ENCODE measurements at regions not wholly inside any gene's neighbourhood (a gene's known extent, or its start where the extent isn't known, plus 50 kb on each side); places are given as distances from the start of the nearest gene placed in this dataset.

DNA sequence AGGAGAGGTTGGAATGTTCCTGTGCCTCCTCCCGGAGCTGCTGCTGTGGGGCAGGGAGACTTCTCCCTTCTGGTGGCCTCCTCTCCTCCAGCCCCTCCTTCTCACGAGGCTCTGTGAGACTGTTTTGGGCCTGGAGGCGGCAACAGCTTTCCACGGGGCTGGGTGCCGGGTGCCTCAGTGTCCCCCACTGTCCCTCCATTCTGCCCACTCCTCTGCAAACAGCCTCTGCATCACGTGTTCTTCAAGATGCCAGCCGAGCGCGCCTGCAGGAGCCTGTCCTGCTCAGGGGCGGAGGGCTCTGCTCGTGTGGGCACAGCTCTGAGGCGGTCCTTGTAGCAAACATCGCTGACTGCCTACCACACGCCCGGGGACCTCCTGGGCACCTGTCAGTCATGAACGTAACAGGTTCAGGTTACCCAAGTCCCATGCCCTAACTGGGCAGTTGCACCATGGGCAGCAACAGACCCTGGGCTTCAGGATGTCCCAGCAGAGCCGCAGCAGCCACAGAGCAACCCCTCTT, 70.8 kb downstream of the RRM2 start:
- no peak for ATAC-seq
- intact Hi-C loops (cut with DNase I) = no loop called here
- no peak for DNase-seq
- Histone ChIP-seq H3K4me3 (no peak overlapping the region), H3K27ac (no peak overlapping the region), H3K9me3 (peaks cover 0 to 7% (median 0%) of the 10 kb centered on the region in 12 donors), H3K36me3 (no peaks in the 10 kb centered on the region), H3K4me1 (no peaks in the 10 kb centered on the region), H3K27me3 (no peaks in the 10 kb centered on the region)
- TF ChIP-seq, protein P1, sequence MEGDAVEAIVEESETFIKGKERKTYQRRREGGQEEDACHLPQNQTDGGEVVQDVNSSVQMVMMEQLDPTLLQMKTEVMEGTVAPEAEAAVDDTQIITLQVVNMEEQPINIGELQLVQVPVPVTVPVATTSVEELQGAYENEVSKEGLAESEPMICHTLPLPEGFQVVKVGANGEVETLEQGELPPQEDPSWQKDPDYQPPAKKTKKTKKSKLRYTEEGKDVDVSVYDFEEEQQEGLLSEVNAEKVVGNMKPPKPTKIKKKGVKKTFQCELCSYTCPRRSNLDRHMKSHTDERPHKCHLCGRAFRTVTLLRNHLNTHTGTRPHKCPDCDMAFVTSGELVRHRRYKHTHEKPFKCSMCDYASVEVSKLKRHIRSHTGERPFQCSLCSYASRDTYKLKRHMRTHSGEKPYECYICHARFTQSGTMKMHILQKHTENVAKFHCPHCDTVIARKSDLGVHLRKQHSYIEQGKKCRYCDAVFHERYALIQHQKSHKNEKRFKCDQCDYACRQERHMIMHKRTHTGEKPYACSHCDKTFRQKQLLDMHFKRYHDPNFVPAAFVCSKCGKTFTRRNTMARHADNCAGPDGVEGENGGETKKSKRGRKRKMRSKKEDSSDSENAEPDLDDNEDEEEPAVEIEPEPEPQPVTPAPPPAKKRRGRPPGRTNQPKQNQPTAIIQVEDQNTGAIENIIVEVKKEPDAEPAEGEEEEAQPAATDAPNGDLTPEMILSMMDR (IDR thresholded peaks at IDR 0.05) = no peak
- no peak for TF ChIP-seq POLR2A (IDR thresholded peaks at IDR 0.05)
- WGBS, 4 donors = 84 to 97% (median 89%) methylated on average over 16 to 17 of the region's 17 CpGs

DNA sequence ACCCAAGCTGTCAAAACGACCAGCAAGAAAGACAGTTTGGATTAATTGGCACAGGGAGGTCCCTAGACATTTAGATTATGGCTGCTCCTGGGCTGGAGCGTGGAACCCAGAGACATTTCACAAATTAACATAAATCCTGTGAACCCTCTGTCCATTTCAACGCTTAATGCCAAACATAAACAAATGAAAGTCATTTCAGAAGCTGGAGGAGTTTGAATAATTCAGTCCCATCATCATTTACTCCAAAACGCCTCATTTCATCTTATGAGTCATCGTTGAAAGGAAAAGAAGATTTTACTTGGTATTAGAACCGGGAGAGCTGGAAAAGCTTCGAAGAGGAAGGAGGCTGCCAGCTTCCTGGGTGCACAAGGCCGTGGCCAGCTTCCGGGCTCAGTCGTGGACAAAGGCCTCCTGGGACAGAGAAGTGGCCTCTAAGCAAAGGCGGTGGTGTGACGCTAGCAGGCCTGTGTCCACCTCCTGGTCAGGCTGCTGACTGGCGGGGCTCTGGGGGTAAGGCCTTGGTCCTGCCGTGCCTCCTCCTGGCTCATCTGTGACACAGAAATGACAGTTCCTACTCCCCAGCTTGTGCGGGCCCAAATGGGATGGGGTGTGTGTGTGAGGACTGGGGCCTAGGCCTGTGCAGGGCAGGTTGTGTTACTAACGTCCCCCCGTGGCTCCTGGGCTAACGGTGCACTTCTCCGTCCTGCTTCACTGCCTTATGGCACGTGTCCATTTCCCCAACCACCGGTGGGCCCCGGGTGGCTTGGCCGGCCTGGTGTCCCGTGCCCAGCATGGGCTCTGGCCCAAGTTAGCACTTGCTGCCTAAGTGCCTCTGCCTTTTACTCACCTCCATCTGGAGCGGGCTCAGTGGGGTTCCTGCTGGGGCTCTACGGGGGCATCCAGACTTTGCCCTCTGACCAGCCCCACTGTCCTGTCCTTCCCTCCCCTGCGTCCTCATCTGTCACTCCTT, 71.6 kb downstream of the RRM2 start:
- DNase-seq (no peak), ATAC-seq (peak in 1 of 4 donors; percentile 31)
- no peaks in the 10 kb centered on the region for H3K4me1 ChIP-seq
- no peak overlapping the region for H3K4me3 ChIP-seq
- no peak overlapping the region for H3K27ac ChIP-seq
- WGBS, 4 donors = 84 to 87% (median 86%) methylated on average over 25 to 27 of the region's 27 CpGs
- peaks cover 0 to 7% (median 0%) of the 10 kb centered on the region in 12 donors for H3K9me3 ChIP-seq
- intact Hi-C loops (cut with DNase I) = no loop called here
- no peak for TF ChIP-seq POLR2A (IDR thresholded peaks at IDR 0.05)
- TF ChIP-seq, protein P1 (IDR thresholded peaks at IDR 0.05) = no peak
- no peaks in the 10 kb centered on the region for H3K36me3 ChIP-seq
- H3K27me3 ChIP-seq = no peaks in the 10 kb centered on the region

DNA sequence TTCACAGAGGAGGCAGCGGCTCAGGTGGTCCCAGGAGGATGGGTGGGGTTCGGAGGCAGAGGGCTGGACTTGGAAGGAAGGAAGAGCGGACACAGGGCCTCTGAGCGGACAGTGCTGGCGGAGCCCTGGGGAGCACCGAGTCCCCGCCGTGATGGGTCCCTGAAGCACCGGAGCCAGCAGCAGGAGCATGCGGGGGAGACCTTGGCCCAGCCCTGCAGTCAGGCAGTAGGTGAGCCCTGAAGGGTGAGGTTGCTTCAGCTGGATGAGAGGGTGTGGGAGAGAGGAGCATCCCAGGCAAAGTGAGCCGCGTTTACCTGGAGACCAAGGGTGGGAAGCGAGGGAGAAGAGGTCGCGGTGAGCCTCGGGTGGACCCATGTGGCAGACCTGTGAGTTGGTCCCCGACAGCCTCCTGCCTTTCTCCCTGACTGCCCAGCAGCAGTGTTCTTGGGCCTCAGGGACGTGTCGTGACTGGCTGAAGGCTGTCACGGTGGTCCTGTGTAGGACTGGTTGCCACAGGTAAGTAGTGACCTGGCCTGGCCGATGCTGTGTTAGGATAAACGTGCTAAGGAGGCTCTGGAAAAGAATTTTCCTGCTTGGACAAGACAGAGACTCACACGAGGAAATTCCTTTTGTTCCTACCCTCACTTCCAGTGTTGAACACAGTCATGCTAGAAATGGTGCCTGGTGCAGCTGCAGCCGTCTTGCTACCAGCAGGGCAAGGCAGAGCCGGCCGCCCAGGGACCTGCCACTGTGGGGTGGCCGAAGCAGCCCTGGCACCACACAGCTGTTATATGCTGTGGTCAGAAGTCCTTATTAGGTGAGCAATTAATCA, 73.0 kb downstream of the RRM2 start:
- Histone ChIP-seq H3K27me3 (no peaks in the 10 kb centered on the region), H3K9me3 (peaks cover 0 to 7% (median 0%) of the 10 kb centered on the region in 12 donors), H3K4me3 (no peak overlapping the region), H3K36me3 (no peaks in the 10 kb centered on the region), H3K27ac (no peak overlapping the region), H3K4me1 (no peaks in the 10 kb centered on the region)
- no peak for ATAC-seq
- no peak for DNase-seq
- TF ChIP-seq POLR2A (IDR thresholded peaks at IDR 0.05) = no peak
- TF ChIP-seq, protein P1 (IDR thresholded peaks at IDR 0.05) = no peak
- intact Hi-C loops (cut with DNase I) = no loop called here
- 92 to 96% (median 94%) methylated on average over 25 to 27 of the region's 27 CpGs for WGBS, 4 donors
